ENCODE measurements at regions not wholly inside any gene's neighbourhood (a gene's known extent, or its start where the extent isn't known, plus 50 kb on each side); places are given as distances from the start of the nearest gene placed in this dataset.

DNA sequence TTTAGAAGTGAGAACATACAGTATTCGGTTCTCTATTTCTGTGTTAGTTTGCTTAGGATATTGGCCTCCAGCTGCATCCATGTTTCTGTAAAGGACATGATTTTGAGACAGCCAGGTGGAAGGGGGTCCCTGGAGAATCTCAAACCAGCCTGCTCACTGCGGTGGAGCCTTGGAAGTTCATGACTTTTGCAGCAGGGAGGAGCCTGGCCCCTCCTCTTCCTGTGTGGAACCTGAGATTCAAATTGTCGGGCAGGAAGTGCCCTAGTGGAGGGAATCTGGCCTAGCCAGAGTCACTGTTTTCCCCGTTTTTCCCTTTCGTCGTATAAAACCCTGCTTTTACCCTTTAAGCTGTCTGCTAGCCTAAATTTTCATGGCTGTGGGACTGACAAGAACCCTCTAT is 762.6 kb downstream of the PCDH18 start:
- TF ChIP-seq FOXM1 (IDR thresholded peaks at IDR 0.05; ENCODE audit: borderline replicate concordance, low read depth) = no peak
- TF ChIP-seq MAX (IDR thresholded peaks at IDR 0.05) = no peak
- TF ChIP-seq EP300 (IDR thresholded peaks at IDR 0.05; ENCODE audit: borderline replicate concordance) = no peak
- no peak for TF ChIP-seq CEBPB (IDR thresholded peaks at IDR 0.05)
- TF ChIP-seq CREB1 (IDR thresholded peaks at IDR 0.05; ENCODE audit: low read depth) = no peak
- no peak for TF ChIP-seq RAD21 (IDR thresholded peaks at IDR 0.05; ENCODE audit: low read depth)
- TF ChIP-seq, protein P1, sequence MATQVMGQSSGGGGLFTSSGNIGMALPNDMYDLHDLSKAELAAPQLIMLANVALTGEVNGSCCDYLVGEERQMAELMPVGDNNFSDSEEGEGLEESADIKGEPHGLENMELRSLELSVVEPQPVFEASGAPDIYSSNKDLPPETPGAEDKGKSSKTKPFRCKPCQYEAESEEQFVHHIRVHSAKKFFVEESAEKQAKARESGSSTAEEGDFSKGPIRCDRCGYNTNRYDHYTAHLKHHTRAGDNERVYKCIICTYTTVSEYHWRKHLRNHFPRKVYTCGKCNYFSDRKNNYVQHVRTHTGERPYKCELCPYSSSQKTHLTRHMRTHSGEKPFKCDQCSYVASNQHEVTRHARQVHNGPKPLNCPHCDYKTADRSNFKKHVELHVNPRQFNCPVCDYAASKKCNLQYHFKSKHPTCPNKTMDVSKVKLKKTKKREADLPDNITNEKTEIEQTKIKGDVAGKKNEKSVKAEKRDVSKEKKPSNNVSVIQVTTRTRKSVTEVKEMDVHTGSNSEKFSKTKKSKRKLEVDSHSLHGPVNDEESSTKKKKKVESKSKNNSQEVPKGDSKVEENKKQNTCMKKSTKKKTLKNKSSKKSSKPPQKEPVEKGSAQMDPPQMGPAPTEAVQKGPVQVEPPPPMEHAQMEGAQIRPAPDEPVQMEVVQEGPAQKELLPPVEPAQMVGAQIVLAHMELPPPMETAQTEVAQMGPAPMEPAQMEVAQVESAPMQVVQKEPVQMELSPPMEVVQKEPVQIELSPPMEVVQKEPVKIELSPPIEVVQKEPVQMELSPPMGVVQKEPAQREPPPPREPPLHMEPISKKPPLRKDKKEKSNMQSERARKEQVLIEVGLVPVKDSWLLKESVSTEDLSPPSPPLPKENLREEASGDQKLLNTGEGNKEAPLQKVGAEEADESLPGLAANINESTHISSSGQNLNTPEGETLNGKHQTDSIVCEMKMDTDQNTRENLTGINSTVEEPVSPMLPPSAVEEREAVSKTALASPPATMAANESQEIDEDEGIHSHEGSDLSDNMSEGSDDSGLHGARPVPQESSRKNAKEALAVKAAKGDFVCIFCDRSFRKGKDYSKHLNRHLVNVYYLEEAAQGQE (IDR thresholded peaks at IDR 0.05; ENCODE audit: low read depth) = no peak
- TF ChIP-seq TEAD4 (IDR thresholded peaks at IDR 0.05) = no peak
- TF ChIP-seq NFIC (IDR thresholded peaks at IDR 0.05) = no peak

All from Ishikawa (cell line).